Astrocyte (in vitro differentiated cells and primary cell): ENCODE measurements at regions not wholly inside any gene's neighbourhood (a gene's known extent, or its start where the extent isn't known, plus 50 kb on each side); places are given as distances from the start of the nearest gene placed in this dataset.

Experiments
- EZH2 ChIP-seq: IDR thresholded peaks from 2 replicates; pipeline ENCODE4 v1.6.1; 2012; ENCODE audit warnings: mild to moderate bottlenecking, low read length, inconsistent platforms; ENCODE audit not compliant: insufficient read depth
- TF ChIP-seq, protein P1 (sequence below): IDR thresholded peaks from 2 replicates; pipeline ENCODE4 v1.5.1; 2011; ENCODE audit warnings: low read depth, mild to moderate bottlenecking, inconsistent platforms, low read length, moderate library complexity; ENCODE audit not compliant: insufficient read depth

DNA sequence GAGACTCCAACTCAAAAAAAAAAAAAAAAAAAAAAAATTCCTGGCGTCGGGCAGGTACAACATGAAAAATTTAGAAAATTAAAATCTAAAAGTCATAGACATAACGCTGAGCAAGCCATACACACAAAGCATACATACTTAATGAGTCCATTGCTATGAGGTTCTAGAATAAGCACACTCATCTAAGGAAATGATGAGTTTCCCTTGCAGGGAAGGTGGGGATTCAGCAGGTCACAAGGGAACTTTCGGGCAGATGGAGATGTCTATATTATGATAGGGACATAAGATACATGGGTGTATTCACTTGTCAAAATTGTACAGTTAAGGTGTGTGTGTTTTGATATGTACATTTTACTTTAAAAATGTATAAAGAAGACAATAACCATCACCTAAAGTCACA, 120.2 kb upstream of the LIPC start:
- TF ChIP-seq, protein P1, sequence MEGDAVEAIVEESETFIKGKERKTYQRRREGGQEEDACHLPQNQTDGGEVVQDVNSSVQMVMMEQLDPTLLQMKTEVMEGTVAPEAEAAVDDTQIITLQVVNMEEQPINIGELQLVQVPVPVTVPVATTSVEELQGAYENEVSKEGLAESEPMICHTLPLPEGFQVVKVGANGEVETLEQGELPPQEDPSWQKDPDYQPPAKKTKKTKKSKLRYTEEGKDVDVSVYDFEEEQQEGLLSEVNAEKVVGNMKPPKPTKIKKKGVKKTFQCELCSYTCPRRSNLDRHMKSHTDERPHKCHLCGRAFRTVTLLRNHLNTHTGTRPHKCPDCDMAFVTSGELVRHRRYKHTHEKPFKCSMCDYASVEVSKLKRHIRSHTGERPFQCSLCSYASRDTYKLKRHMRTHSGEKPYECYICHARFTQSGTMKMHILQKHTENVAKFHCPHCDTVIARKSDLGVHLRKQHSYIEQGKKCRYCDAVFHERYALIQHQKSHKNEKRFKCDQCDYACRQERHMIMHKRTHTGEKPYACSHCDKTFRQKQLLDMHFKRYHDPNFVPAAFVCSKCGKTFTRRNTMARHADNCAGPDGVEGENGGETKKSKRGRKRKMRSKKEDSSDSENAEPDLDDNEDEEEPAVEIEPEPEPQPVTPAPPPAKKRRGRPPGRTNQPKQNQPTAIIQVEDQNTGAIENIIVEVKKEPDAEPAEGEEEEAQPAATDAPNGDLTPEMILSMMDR, result no peak
- no peak for TF ChIP-seq EZH2
